ENCODE measurements at regions not wholly inside any gene's neighbourhood (a gene's known extent, or its start where the extent isn't known, plus 50 kb on each side); places are given as distances from the start of the nearest gene placed in this dataset.

GRCh38 chr1:175812936-175813335 is 69.5 kb upstream of the TNR start:
- TF ChIP-seq MAX (IDR thresholded peaks at IDR 0.05), result no peak
- no peak for TF ChIP-seq CBX5 (IDR thresholded peaks at IDR 0.05; ENCODE audit: low read depth, low read length)
- TF ChIP-seq FOSL1 (IDR thresholded peaks at IDR 0.05; ENCODE audit: insufficient read depth, low read depth, low read length), result no peak
- no peak for TF ChIP-seq POLR2A (IDR thresholded peaks at IDR 0.05; ENCODE audit: control extremely low read depth in 1 of 2, low read depth in 2 of 2, low read length in 2 of 2)
- no peak for TF ChIP-seq RXRA (IDR thresholded peaks at IDR 0.05; ENCODE audit: insufficient read depth, low read depth, low read length)
- no peak for TF ChIP-seq TAF1 (IDR thresholded peaks at IDR 0.05; ENCODE audit: low read depth, low read length)
